ENCODE measurements at regions not wholly inside any gene's neighbourhood (a gene's known extent, or its start where the extent isn't known, plus 50 kb on each side); places are given as distances from the start of the nearest gene placed in this dataset.

GRCh38 chr17:70848785-70849184 is 679.5 kb downstream of the KCNJ2 start:
- TF ChIP-seq REST (IDR thresholded peaks at IDR 0.05; ENCODE audit: unreplicated experiment) (no peak), EZH2 (IDR thresholded peaks at IDR 0.05; ENCODE audit: low read depth, unreplicated experiment) (no peak), POLR2AphosphoS5 (IDR thresholded peaks at IDR 0.05; ENCODE audit: low read depth) (no peak), CTCF (conservative IDR thresholded peaks at IDR 0.05; ENCODE audit: low read depth in 2 of 2) (no peak), ETS1 (IDR thresholded peaks at IDR 0.05) (no peak), ZNF462 (CRISPR knock-in tag; IDR thresholded peaks at IDR 0.05) (no peak), JUNB (IDR thresholded peaks at IDR 0.05; ENCODE audit: unreplicated experiment) (no peak), EZH2phosphoT487 (IDR thresholded peaks at IDR 0.05; ENCODE audit: unreplicated experiment) (no peak), ZNF114 (CRISPR knock-in tag; IDR thresholded peaks at IDR 0.05) (no peak), CREB1 (CRISPR knock-in tag; IDR thresholded peaks at IDR 0.05; ENCODE audit: low read depth) (no peak)

Measured in GM23338 (cell line).